ENCODE measurements at regions not wholly inside any gene's neighbourhood (a gene's known extent, or its start where the extent isn't known, plus 50 kb on each side); places are given as distances from the start of the nearest gene placed in this dataset.
A peak's percentile ranks its signal among the peaks of the same experiment; 100 is the strongest.

GRCh38 chrX:15072259-15072658 lies 197.6 kb downstream of the ASB9 start:
- no peak for TF ChIP-seq EP300 (IDR thresholded peaks at IDR 0.05)
- no peak for TF ChIP-seq CTCF (IDR thresholded peaks at IDR 0.05)
- TF ChIP-seq POLR2A (IDR thresholded peaks at IDR 0.05): no peak
- TF ChIP-seq POLR2AphosphoS5 (IDR thresholded peaks at IDR 0.05): no peak
- intact Hi-C loops (cut with DNase I; ENCODE audit: low total_unique reads): no loop called here
- H3K36me3 ChIP-seq: no peaks in the 10 kb centered on the region
- H3K27ac ChIP-seq: no peak overlapping the region
- H3K27me3 ChIP-seq: no peaks in the 10 kb centered on the region
- H3K9me3 ChIP-seq: no peaks in the 10 kb centered on the region
- no peaks in the 10 kb centered on the region for H3K4me1 ChIP-seq
- 15 to 61% (median 24%) methylated on average over 3 of the region's 3 CpGs for WGBS, 5 donors
- DNase-seq: no peak
- H3K4me3 ChIP-seq: no peak overlapping the region

GRCh38 chrX:15059474-15059873 lies 186.3 kb downstream of the MOSPD2 start:
- Histone ChIP-seq H3K27me3 (no peaks in the 10 kb centered on the region), H3K27ac (no peak overlapping the region), H3K4me3 (no peak overlapping the region), H3K4me1 (no peaks in the 10 kb centered on the region), H3K36me3 (no peaks in the 10 kb centered on the region), H3K9me3 (peaks cover 0 to 3% (median 0%) of the 10 kb centered on the region in 4 donors)
- DNase-seq: peak in 1 of 2 donors; percentile 22
- TF ChIP-seq EP300 (IDR thresholded peaks at IDR 0.05): no peak
- no peak for TF ChIP-seq CTCF (IDR thresholded peaks at IDR 0.05)
- TF ChIP-seq POLR2AphosphoS5 (IDR thresholded peaks at IDR 0.05): no peak
- intact Hi-C loops (cut with DNase I; ENCODE audit: low total_unique reads): no loop called here
- WGBS, 5 donors: 23 to 45% (median 39%) methylated on average over 2 of the region's 2 CpGs

GRCh38 chrX:15056044-15056443 lies 182.8 kb downstream of the MOSPD2 start:
- Histone ChIP-seq H3K27ac (no peak overlapping the region), H3K27me3 (no peaks in the 10 kb centered on the region), H3K36me3 (no peaks in the 10 kb centered on the region), H3K4me3 (no peak overlapping the region), H3K4me1 (no peaks in the 10 kb centered on the region), H3K9me3 (peaks cover 0 to 3% (median under 1%) of the 10 kb centered on the region in 4 donors)
- 80 to 95% (median 86%) methylated on average over 2 of the region's 2 CpGs for WGBS, 5 donors
- TF ChIP-seq POLR2A (IDR thresholded peaks at IDR 0.05) (no peak), CTCF (IDR thresholded peaks at IDR 0.05) (no peak), POLR2AphosphoS5 (IDR thresholded peaks at IDR 0.05) (no peak), EP300 (IDR thresholded peaks at IDR 0.05) (no peak)
- intact Hi-C loops (cut with DNase I; ENCODE audit: low total_unique reads): no loop called here
- DNase-seq: no peak

GRCh38 chrX:15055146-15055930 lies 182.1 kb downstream of the MOSPD2 start:
- Histone ChIP-seq H3K27ac (no peak overlapping the region), H3K4me1 (no peaks in the 10 kb centered on the region), H3K36me3 (no peaks in the 10 kb centered on the region), H3K27me3 (no peaks in the 10 kb centered on the region), H3K4me3 (no peak overlapping the region), H3K9me3 (peaks cover 0 to 7% (median 3%) of the 10 kb centered on the region in 4 donors)
- 64 to 93% (median 80%) methylated on average over 3 of the region's 3 CpGs for WGBS, 5 donors
- no peak for DNase-seq
- TF ChIP-seq POLR2A (IDR thresholded peaks at IDR 0.05) (no peak), POLR2AphosphoS5 (IDR thresholded peaks at IDR 0.05) (no peak), EP300 (IDR thresholded peaks at IDR 0.05) (no peak), CTCF (IDR thresholded peaks at IDR 0.05) (no peak)
- intact Hi-C loops (cut with DNase I; ENCODE audit: low total_unique reads): no loop called here

All from stomach (tissue), 8 donors.